KMS-11 (cell line): ENCODE measurements at regions not wholly inside any gene's neighbourhood (a gene's known extent, or its start where the extent isn't known, plus 50 kb on each side); places are given as distances from the start of the nearest gene placed in this dataset.

ENCODE experiments used
- H2AFZ ChIP-seq: fragments of 200-600 bp; sonication (generic); 2 replicates; pipeline ENCODE4 v1.6.1; 2016; ENCODE audit warnings: antibody characterized with exemption, mixed run types, low read depth
- H3K27ac ChIP-seq: fragments of 200-600 bp; sonication (generic); 2 replicates; pipeline ENCODE4 v1.6.1; 2016; ENCODE audit warnings: mild to moderate bottlenecking, mixed run types
- H3K27me3 ChIP-seq: fragments of 200-600 bp; sonication (generic); 2 replicates; pipeline ENCODE4 v1.6.1; 2017; ENCODE audit warnings: mild to moderate bottlenecking, low read depth, mixed run types, moderate library complexity; ENCODE audit not compliant: insufficient read depth
- H3K36me3 ChIP-seq: fragments of 200-600 bp; sonication (generic); 2 replicates; pipeline ENCODE4 v1.6.1; 2017; ENCODE audit warnings: mild to moderate bottlenecking, mixed run types; ENCODE audit not compliant: insufficient read depth
- H3K4me1 ChIP-seq: fragments of 200-600 bp; sonication (generic); 2 replicates; pipeline ENCODE4 v1.6.1; 2016; ENCODE audit warnings: mild to moderate bottlenecking, low read depth, mixed run types; ENCODE audit not compliant: poor library complexity, severe bottlenecking
- H3K4me2 ChIP-seq: fragments of 200-600 bp; sonication (generic); 2 replicates; pipeline ENCODE4 v1.7.0; 2016; ENCODE audit warnings: mild to moderate bottlenecking, mixed run types
- H3K4me3 ChIP-seq: fragments of 200-600 bp; sonication (generic); IDR thresholded peaks from 2 replicates; pipeline ENCODE4 v1.6.1; 2017; ENCODE audit warnings: low read depth, low read length, mixed read lengths; ENCODE audit not compliant: insufficient read depth
- H3K79me2 ChIP-seq: fragments of 200-600 bp; sonication (generic); 2 replicates; pipeline ENCODE4 v1.6.1; 2016; ENCODE audit warnings: low read depth, mixed run types; ENCODE audit not compliant: insufficient read depth
- H3K9ac ChIP-seq: fragments of 200-600 bp; sonication (generic); 2 replicates; pipeline ENCODE4 v1.6.1; 2016; ENCODE audit warnings: mild to moderate bottlenecking, mixed run types
- H4K20me1 ChIP-seq: fragments of 200-600 bp; sonication (generic); 2 replicates; pipeline ENCODE4 v1.6.1; 2016; ENCODE audit warnings: mild to moderate bottlenecking, mixed run types; ENCODE audit not compliant: insufficient read depth
- CTCF ChIP-seq: fragments of 200-600 bp; sonication (generic); conservative IDR thresholded peaks from 2 replicates; pipeline ENCODE4 v1.6.1; 2017; ENCODE audit warnings: low read depth, mild to moderate bottlenecking, antibody characterized with exemption, low read length, moderate library complexity, mixed read lengths

GRCh38 chr15:69511716-69512340 lies 59.2 kb downstream of the RPLP1 start:
- TF ChIP-seq CTCF = no peak
- no peak overlapping the region for H3K4me2 ChIP-seq
- no peaks in the 10 kb centered on the region for H3K4me1 ChIP-seq
- H4K20me1 ChIP-seq = no peaks in the 10 kb centered on the region
- no peak overlapping the region for H2AFZ ChIP-seq
- H3K9ac ChIP-seq = no peak overlapping the region
- no peak overlapping the region for H3K4me3 ChIP-seq
- H3K27me3 ChIP-seq = no peaks in the 10 kb centered on the region
- no peaks in the 10 kb centered on the region for H3K36me3 ChIP-seq
- no peak overlapping the region for H3K27ac ChIP-seq
- no peaks in the 10 kb centered on the region for H3K79me2 ChIP-seq

GRCh38 chr15:69513450-69513960 lies 60.9 kb downstream of the RPLP1 start:
- Histone ChIP-seq H3K4me1 (no peaks in the 10 kb centered on the region), H3K79me2 (no peaks in the 10 kb centered on the region), H2AFZ (no peak overlapping the region), H3K27ac (no peak overlapping the region), H3K4me2 (no peak overlapping the region), H3K9ac (no peak overlapping the region), H3K27me3 (no peaks in the 10 kb centered on the region), H4K20me1 (no peaks in the 10 kb centered on the region), H3K4me3 (no peak overlapping the region), H3K36me3 (no peaks in the 10 kb centered on the region)
- no peak for TF ChIP-seq CTCF

GRCh38 chr15:69513986-69514385 lies 61.4 kb downstream of the RPLP1 start:
- H3K4me1 ChIP-seq = no peaks in the 10 kb centered on the region
- no peaks in the 10 kb centered on the region for H3K36me3 ChIP-seq
- TF ChIP-seq CTCF = no peak
- H3K27ac ChIP-seq = no peak overlapping the region
- no peak overlapping the region for H3K4me3 ChIP-seq
- H3K27me3 ChIP-seq = no peaks in the 10 kb centered on the region
- H3K79me2 ChIP-seq = no peaks in the 10 kb centered on the region
- H4K20me1 ChIP-seq = no peaks in the 10 kb centered on the region
- no peak overlapping the region for H3K4me2 ChIP-seq
- no peak overlapping the region for H2AFZ ChIP-seq
- no peak overlapping the region for H3K9ac ChIP-seq

- H3K4me2 ChIP-seq = no peak overlapping the region
- H3K27me3 ChIP-seq = no peaks in the 10 kb centered on the region
- no peak overlapping the region for H3K9ac ChIP-seq
- H2AFZ ChIP-seq = no peak overlapping the region
- H3K27ac ChIP-seq = no peak overlapping the region
- no peaks in the 10 kb centered on the region for H3K79me2 ChIP-seq
- no peak for TF ChIP-seq CTCF
- H3K4me1 ChIP-seq = no peaks in the 10 kb centered on the region
- H3K36me3 ChIP-seq = no peaks in the 10 kb centered on the region
- H3K4me3 ChIP-seq = no peak overlapping the region
- no peaks in the 10 kb centered on the region for H4K20me1 ChIP-seq
Measured at GRCh38 chr15:69515508-69515907, 62.9 kb downstream of the RPLP1 start.
